Ascending aorta (tissue), 2 donors: ENCODE measurements at regions not wholly inside any gene's neighbourhood (a gene's known extent, or its start where the extent isn't known, plus 50 kb on each side); places are given as distances from the start of the nearest gene placed in this dataset.

ENCODE experiments used
- DNase-seq, 2 donors: peaks; one replicate each; pipeline ENCODE4 v3.0.0-alpha.2; 2019; ENCODE audit warnings: low spot score in 2 of 2
- H3K27ac ChIP-seq, 2 donors: fragments of 200-600 bp; sonication (generic); one replicate each; pipeline ENCODE4 v1.5.1; 2016 to 2017; ENCODE audit warnings: mild to moderate bottlenecking in 1 of 2
- H3K27me3 ChIP-seq: fragments of 200-600 bp; sonication (generic); one replicate; pipeline ENCODE4 v1.5.1; 2017
- H3K36me3 ChIP-seq, 2 donors: fragments of 200-600 bp; sonication (generic); one replicate each; pipeline ENCODE4 v1.5.1; 2016
- H3K4me1 ChIP-seq, 2 donors: fragments of 200-600 bp; sonication (generic); one replicate each; pipeline ENCODE4 v1.5.1; 2016 to 2017; ENCODE audit warnings: mild to moderate bottlenecking in 1 of 2
- H3K4me3 ChIP-seq, 2 donors: fragments of 200-600 bp; sonication (generic); one replicate each; pipeline ENCODE4 v1.5.1; 2016 to 2017; ENCODE audit warnings: mild to moderate bottlenecking in 1 of 2
- H3K9me3 ChIP-seq, 2 donors: fragments of 200-600 bp; sonication (generic); one replicate each; pipeline ENCODE4 v1.5.1; 2016
- CTCF ChIP-seq, 3 experiments: fragments of 200-600 bp in 2 of 3; fragments of 450-650 bp in 1 of 3; sonication (generic) in 2 of 3; IDR thresholded peaks; one replicate each; pipeline ENCODE4 v1.5.1; 2016 to 2019; ENCODE audit warnings: antibody characterized with exemption in 3 of 3, mild to moderate bottlenecking in 1 of 3, moderate library complexity in 1 of 3
- intact Hi-C: fragments of 100-400 bp; cut with DNase I; formaldehyde crosslinking; loops from one replicate; pipeline ENCODE4 v1.15.1; 2023

GRCh38 chr16:79762217-79762616 lies 161.7 kb upstream of the MAF start:
- intact Hi-C loops, result no loop called here
- DNase-seq, result no peak
- Histone ChIP-seq H3K4me1 (no peaks in the 10 kb centered on the region), H3K36me3 (no peaks in the 10 kb centered on the region), H3K27ac (no peak overlapping the region), H3K27me3 (no peaks in the 10 kb centered on the region), H3K9me3 (no peaks in the 10 kb centered on the region), H3K4me3 (no peak overlapping the region)
- no peak for TF ChIP-seq CTCF (IDR thresholded peaks at IDR 0.05)

GRCh38 chr16:79758615-79759346 lies 158.2 kb upstream of the MAF start:
- H3K27ac ChIP-seq, result no peak overlapping the region
- H3K4me1 ChIP-seq, result peaks cover 0 to 8% of the 10 kb centered on the region in 2 donors
- DNase-seq, result no peak
- no peaks in the 10 kb centered on the region for H3K27me3 ChIP-seq
- H3K9me3 ChIP-seq, result no peaks in the 10 kb centered on the region
- H3K36me3 ChIP-seq, result no peaks in the 10 kb centered on the region
- TF ChIP-seq CTCF (IDR thresholded peaks at IDR 0.05), result no peak
- intact Hi-C loops, result no loop called here
- H3K4me3 ChIP-seq, result no peak overlapping the region

GRCh38 chr16:79757968-79758367 lies 157.4 kb upstream of the MAF start:
- Histone ChIP-seq H3K27ac (no peak overlapping the region), H3K36me3 (no peaks in the 10 kb centered on the region), H3K4me3 (no peak overlapping the region), H3K27me3 (no peaks in the 10 kb centered on the region), H3K9me3 (no peaks in the 10 kb centered on the region), H3K4me1 (peaks cover 0 to 8% of the 10 kb centered on the region in 2 donors)
- intact Hi-C loops, result no loop called here
- DNase-seq, result no peak
- TF ChIP-seq CTCF (IDR thresholded peaks at IDR 0.05), result no peak

- peaks cover 0 to 8% of the 10 kb centered on the region in 2 donors for H3K4me1 ChIP-seq
- no peak overlapping the region for H3K27ac ChIP-seq
- H3K36me3 ChIP-seq, result no peaks in the 10 kb centered on the region
- H3K4me3 ChIP-seq, result no peak overlapping the region
- no peaks in the 10 kb centered on the region for H3K27me3 ChIP-seq
- DNase-seq, result no peak
- TF ChIP-seq CTCF (IDR thresholded peaks at IDR 0.05), result no peak
- H3K9me3 ChIP-seq, result no peaks in the 10 kb centered on the region
- intact Hi-C loops, result no loop called here
Measured at GRCh38 chr16:79757163-79757562, 156.6 kb upstream of the MAF start.

GRCh38 chr16:79756571-79756970 lies 156.0 kb upstream of the MAF start:
- Histone ChIP-seq H3K4me1 (peaks cover 0 to 10% of the 10 kb centered on the region in 2 donors), H3K36me3 (no peaks in the 10 kb centered on the region), H3K27me3 (no peaks in the 10 kb centered on the region), H3K9me3 (no peaks in the 10 kb centered on the region), H3K27ac (no peak overlapping the region), H3K4me3 (no peak overlapping the region)
- intact Hi-C loops, result no loop called here
- no peak for DNase-seq
- TF ChIP-seq CTCF (IDR thresholded peaks at IDR 0.05), result no peak
